Effector CD8-positive, alpha-beta T cell (primary cell): ENCODE measurements at regions not wholly inside any gene's neighbourhood (a gene's known extent, or its start where the extent isn't known, plus 50 kb on each side); places are given as distances from the start of the nearest gene placed in this dataset.
"Not testable (repeated sequence)": the region's sequence is repeated elsewhere in the genome, so short reads cannot be mapped to it uniquely, and the experiment has no call there.

ENCODE experiments used
- DNase-seq: peaks from one replicate; lab custom pipeline; 2025; lab: John Stamatoyannopoulos, UW

DNA sequence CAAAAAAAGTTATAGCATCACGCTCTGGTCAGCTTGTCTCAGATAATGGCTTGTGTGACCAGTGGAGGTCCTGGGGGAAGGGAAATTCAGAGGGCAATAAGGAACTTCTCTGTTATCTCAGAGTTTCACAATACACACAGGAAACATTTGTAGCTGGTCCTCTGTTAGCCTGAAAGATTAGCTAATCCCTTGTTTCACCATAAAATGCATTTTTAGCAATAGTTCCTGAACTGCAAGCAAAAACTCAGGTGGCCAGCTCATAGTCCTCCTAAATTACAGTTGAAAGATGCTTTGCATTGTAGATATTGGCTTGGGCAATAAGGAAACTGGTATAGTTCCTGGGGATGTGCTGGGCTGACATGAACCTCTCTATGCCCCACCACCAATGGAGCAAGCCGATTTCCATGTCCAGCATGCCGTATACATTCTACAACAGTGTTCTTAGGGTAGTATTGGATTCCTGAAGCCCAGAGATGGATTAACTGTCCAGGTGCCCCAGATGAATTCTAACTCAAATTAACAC lies 141.5 kb upstream of the TBL1XR1 start:
- no peak for DNase-seq

DNA sequence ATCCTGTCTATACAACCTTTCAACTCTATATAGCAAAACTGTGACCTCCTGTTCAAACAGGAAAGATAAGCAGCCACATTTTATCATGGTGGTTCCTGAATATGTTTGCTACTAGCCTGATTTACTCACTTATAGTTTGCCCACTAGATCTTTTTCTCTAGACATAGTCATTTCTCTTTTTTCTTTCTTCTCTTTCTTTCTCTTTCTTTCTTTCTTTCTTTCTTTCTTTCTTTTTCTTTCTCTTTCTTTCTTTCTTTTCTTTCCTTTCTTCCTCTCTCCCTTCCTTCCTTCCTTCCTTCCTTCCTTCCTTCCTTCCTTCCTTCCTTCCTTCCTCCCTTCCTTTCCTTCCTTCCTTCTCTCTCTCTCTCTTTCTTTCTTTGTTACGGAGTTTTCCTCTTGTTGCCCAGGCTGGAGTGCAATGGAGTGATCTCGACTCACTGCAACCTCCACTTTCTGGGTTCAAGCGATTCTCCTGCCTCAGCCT lies 142.0 kb upstream of the TBL1XR1 start:
- not testable (repeated sequence) for DNase-seq

DNA sequence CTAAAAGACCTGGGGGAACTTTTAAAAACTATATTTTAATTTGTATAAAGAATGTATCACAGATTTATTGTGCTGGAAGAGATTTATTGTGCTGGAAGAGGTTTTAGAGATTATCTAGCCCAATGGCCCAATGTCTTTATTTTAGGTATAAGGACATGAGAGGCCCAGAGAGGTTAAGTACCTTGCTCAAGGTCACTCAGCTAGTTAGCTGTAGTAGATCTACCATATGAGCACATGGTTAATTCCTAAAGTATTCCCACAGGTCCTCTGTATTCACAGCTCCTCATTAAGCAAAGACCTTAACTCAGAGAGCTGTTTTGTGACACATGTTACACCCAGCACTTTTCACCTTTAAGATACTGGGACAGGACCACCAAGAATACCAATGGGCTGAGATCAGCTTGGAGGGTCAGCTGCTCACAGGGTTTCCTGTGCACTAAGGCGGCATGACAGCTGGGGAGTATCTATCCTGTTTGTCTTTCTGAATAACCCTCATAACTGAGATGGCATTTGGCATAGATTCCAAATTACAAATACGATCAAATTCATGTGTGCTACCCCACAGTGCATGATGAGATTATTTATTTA lies 143.1 kb upstream of the TBL1XR1 start:
- no peak for DNase-seq

DNA sequence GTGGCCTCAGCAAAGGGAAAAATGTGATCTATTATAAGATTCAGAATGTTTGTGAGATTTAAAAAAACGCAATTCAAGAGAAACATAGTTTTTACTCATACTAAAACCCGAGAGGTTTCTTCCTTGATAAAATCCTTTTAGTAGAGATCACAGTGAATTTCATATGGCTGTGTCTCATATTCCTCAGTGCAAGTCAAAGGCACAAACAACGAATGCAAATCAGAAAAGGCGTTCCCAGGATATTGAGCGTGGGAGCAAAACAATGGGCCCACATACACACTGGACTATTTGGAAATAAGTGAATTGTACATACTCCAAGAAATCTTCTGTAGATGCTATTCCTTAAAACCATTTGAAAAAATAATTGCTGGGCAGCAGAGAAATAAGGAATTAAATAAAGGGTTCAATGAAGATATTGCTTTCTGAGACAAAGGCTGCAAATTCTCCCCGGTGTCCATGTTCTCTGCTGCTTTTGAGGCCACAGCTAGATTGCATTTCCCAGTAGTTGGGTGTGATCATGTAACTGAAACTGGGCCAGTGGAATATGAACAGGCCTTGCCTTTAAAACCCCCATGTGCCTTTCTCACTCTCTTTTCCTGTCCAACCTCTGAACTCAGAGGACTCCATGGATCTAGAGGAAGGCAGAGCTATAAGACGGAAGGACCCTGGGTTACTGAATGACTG lies 144.6 kb upstream of the TBL1XR1 start:
- DNase-seq = no peak

DNA sequence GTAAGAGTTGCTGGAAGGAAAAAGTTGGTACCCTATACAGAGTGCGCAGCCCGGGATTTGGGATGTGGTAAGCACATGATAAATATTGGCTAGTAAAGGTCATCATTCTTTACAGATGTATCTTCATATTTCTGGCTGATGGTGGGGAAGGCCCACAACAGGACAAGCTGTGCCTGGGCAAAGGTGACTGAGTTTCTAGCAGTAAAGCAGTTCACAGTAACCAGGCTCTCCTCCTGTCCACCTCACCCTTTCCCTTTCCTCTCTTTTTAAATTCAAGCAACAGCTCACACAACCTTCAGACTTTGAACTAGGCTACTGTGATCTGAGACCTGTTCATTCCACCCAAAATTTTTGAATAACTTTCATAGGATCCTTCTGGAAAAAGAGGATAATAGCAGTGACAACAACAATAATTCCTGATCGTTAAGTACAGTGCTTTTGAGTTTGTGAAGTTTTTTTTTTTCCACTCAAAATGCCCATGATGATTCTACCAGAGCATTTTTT lies 145.9 kb upstream of the TBL1XR1 start:
- DNase-seq = no peak

DNA sequence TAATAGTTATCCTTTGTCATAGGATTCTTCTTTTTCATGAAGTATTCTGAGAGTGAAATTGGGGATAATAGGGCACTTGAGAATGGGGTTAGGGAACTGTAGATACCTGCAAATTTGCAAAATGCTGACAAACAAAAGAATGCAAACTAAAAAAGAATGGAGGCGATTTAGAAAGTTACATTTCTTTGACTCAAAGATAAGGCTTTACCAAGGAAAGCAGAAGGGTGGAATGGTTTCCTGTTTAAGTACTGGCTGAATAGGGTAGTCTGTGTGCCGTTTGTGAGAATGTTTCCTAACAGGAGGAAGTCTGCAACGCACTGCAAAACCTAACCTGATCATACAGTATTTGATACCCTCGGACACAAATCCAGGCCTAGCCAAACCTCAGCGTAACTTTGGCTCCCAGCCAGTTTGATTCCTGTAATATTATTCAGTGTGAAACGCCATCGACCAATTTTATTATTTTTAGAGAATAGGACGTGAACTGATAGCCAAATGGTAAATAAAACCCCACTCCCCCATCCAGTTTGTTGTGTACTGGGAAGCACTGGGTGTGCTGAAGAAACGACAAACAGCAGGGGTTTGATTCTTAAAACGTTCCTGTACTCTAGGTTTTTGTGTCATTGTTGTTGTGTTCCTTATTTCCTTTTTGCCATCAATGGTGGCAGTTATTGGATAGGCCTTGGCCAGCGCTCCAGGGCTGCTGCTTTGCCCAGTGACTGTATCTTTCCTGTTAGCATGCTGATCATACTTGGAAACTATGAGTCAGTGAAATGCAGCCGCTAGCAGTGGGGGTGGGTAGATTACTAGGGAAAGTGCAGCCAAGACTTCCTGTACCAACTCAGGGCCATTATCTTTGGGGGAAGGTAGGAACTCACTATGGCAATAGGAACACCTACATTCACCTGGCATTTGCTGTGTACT lies 148.0 kb upstream of the TBL1XR1 start:
- DNase-seq = no peak

DNA sequence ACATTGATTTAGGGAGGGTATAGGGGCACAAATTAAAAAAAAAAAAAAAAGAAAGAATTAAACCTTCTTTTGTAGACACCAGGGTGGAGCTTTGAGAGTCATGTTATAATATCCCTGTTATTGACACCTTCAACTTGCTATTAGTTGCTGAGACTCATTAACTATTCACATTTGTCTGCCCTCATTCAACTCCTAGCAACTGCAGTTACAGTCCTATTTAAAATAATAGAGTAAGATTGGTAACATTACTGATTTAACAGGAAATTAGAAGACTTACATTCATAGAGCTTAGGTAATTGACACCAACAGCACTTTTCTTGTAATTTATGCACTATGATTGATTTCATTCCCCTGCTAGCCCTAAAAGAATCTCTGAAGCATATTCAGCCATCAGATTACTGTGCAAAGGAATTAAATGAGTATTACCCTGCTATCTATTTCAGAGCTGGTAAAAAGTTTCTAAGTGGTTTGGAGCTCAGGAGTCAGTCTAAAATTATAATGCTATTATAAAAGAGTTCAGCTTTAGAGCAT lies 148.8 kb upstream of the TBL1XR1 start:
- no peak for DNase-seq

DNA sequence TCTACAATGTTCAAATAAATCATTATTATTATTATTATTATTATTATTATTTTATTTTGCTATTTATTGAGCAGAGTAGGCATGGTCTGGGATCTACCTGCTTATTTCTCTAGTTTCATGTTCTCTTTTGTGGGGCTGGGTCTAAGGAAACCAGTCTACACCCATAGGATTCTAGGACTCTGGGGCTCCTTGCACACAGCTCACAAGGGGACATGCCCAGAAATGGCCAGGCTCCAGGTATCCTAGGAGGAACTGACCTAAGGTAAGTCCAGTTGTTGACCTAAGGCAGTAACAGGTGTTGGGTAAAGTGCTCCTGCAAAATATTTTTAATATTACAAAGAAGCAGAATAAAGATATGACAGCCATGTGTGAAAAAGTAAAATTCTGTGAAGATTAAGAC lies 149.6 kb upstream of the TBL1XR1 start:
- no peak for DNase-seq

DNA sequence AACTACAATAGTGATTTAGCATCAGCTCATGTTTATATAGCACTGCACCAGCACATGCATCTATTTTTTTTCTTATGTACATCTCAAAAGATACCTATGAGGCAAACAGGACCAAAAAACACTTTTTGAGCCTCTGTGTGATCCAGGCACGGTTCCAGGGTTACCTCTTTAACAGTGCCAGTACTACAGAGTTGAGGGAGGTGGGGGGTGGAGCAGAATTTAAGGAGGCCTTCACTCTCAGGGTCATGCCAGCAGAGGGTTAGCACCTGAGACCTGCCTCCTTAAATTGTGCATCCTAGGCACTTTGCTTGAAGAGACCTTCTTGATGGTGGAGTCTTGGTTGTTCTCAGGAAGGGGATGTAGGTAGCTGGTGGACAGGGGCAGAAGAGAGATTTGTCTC lies 150.3 kb upstream of the TBL1XR1 start:
- no peak for DNase-seq

DNA sequence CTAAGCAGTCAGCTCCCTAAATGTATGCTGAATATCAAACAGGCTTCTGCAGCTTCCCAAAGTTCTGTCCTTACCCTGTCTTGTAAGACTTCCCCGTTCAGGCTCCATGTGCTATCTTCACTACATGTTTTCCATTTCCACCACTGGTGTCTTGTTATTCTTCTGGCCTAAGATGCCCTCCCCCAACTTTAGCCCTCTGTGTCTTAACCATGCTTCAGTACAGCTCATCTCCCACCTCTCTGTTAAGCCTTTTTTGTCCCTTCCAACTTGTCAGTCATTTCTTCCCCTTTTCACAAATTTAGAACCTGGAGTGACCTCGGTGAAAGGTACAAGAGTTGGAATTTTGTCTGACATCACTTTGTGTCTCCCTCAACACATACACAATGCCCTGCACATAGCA lies 151.7 kb upstream of the TBL1XR1 start:
- no peak for DNase-seq

DNA sequence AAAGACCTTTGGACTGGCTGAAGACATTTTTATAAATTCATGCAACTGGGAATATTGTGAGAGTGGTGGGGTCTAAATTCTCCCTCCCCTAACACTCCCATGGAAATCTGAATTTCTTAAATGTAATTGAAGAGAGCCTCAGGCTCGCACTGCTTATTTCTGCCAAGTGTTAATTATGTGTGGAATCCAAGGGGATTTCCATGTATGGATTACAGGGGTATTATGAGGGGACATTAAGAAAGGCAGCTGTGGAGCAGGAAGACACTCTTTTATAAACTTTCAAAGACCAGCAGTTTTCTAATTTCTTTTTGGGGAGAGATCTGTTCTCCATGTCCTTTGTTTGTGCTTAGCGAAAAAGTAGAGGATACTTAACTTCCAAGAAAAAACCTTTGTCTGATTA lies 152.1 kb upstream of the TBL1XR1 start:
- no peak for DNase-seq

DNA sequence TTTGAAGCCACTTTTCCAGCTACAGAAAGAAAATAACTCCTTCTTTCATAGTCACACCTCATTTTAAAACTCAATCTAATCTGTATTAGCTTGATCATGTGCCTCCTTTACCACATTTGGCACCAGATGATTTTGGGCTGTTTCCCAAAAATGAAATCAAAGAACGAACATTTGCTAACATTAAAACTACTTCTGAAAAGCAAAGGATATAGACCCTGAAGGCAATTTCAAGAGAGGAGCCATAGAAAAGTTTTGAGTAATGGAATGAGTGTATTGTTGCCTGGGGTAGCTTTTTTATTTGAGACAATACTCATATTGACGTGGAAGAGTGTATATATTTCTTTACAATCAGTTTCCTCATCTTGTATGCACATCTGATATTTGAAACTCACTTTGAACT lies 152.8 kb upstream of the TBL1XR1 start:
- DNase-seq = no peak

DNA sequence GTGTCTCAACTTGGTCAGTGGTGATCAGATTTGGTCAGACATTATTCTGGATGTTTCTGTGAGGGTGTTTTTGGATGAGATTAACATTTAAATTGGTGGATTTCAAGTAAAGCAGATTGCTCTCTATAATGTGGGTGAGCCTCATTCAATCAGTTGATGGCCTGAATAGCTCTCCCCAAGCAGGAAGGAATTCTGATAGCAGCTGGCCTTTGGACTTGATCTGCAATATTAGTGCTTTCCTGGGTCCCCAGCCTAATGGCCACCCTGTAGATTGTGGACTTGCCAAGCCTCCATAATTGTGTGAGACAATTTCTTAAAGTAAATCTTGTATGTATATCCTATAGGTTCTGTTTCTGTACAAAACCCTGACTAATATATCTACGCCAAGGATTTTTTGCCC lies 153.9 kb upstream of the TBL1XR1 start:
- DNase-seq = no peak

DNA sequence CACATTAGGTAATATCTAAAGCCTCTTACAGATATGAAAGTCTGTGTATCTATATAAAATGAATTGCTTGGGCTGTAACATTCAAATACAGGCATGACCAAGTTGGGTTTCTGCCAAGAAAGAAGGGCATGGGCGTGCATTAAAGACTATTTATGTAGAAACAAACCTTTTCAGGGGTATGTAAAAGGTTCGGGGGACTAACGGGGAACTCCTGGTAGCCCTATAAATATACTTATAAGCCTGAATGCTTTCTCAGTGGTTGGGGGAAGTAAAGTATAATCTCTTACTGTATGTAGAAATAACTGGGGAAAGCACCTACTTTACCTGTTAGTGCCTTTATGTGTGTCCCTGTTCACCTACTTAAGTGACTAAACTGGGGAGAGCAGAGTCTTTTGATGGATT lies 154.5 kb upstream of the TBL1XR1 start:
- no peak for DNase-seq

DNA sequence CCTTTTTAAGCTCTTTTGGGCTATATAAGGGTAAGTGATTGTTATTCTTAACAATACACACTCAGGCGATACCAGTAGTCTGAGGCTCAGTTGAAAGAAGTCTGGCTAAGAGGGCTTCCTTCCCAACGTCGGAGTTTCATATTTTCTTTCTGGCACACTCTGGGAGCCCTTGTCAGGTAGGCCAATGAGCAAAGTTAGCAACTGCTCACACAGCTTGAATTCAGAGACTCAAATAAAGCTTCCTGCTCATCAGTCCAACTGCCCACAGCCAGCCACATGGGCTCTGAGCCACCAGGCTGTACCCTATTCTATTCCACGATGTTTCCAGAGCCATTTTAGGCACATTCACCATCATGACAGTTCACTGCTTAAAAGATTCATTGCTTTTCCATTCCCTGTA lies 155.1 kb upstream of the TBL1XR1 start:
- no peak for DNase-seq

DNA sequence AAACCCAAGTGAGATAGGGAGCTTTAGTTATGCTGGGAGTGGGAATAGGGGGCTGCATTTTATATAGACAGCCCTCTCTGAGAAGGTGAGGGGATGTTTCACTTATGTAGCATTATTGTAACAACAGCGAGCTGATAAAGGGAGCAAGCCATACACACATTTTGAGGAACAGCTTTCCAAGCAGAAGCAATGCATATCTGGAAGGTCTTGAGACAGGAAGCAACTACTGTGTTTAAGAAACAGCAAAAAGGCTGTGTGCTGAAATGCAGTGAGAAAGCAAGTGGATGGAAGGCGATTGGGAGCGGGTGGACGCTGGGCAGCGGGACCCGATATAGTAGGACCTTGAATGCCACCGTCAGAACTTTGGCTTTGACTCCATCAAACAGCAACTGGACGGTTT lies 155.9 kb upstream of the TBL1XR1 start:
- no peak for DNase-seq

DNA sequence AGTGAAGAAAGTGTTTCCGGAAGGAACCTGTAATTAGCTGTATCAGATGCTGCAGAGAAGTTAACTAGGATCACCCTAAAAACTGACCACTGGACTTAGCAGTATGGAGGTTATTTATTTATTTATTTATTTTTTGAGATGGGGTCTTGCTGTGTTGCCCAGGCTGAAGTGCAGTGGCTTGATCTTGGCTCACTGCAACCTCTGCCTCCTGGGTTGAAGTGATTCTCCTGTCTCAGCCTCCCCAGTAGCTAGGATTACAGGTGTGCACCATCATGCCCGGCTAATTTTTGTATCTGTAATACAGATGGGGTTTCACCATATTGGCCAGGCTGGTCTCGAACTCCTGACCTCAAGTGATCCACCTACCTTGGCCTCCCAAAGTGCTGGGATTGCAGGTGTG lies 156.6 kb upstream of the TBL1XR1 start:
- DNase-seq = not testable (repeated sequence)

DNA sequence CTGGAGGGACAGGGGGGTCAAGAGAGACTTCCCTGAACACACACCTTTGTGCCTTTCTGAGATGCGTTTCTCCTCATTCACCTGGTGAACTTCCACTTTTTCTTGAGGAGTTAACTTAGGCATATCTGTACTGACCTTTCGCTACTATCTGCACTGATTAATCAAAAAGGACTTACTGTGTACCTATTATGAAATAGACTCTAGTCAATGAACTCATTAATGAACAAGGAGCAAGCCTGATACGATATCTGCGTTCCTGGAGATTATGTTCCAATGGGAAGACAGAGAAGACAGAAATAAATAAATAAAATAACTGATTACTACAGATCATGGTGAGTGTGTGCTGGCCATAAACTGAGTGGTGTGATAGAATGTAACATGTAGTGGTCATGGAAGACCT lies 157.2 kb upstream of the TBL1XR1 start:
- no peak for DNase-seq

DNA sequence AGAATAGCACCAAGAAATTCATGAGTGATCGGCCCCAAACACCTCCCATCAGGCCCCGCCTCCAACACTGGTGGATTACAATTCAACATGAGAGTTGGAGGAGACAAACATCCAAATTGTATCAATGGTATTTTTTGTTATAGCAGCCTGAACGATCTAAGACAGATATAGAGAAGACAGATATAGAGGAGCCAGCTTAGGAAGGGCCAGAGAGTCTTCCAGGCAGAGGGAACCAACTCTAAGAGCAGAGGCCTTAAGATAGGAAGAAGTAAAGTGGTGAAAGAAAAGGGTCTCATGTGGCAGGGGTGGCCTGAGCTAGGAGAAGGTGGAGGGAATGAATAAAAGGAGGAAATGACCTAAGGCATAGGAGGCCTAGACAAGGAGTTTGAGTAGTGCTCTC lies 158.8 kb upstream of the TBL1XR1 start:
- no peak for DNase-seq

DNA sequence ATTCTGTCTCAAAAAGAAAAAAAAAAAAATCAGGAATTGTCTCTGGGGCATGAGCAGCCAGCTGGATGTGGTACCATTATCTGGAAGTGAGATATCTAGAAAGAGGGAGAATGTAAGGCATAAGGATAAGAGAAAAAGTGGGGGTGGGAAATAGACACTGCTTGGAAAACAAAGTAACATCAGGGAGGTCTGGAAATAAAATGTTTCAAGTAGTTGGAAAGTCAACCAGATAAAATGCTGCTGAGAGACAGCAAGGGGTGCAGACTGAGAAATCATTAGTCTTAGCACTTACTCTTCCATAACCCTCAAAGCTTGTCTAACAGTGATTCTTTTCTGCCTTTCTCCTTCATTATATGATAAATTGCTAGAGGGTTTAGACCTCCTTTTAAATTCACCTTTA lies 159.7 kb upstream of the TBL1XR1 start:
- DNase-seq = no peak

DNA sequence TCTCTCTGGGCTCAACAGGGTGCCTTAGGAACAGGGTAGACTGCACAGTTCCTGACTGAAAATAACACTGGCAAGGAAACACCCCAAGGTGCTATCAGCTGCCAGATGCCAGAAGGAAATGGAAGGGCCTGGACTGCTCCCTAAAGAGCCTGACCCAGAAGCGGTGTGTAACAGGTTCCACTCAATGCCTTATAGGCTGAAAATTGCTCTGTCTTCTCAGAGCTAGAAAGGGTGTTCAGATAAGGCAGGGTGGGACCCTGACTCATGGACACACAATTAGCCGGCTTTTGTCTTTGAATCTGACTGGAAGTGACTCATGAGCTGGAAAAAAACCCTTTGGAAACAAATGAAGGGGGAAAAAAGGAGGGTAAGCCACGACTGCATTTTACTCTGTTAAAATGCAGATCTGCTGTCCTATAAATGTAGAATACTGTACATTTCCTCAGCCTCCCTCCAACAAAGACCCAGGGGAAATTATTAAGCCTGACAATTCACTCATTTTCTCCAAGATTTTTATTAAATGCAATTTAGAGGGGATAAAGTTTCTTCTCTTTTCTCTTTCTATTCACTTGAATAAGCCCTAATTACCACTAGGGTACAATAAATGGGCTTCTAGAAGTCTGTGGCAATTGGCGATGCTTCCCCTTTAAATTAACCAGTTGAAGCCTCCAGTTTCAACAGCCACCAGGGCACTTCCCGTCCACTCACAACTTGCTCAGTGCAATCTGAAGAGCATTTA lies 160.2 kb upstream of the TBL1XR1 start:
- DNase-seq = no peak
